Neural cell (in vitro differentiated cells): ENCODE measurements at regions not wholly inside any gene's neighbourhood (a gene's known extent, or its start where the extent isn't known, plus 50 kb on each side); places are given as distances from the start of the nearest gene placed in this dataset.

ENCODE experiments used
- H2AFZ ChIP-seq: fragments of 200-600, 300-800 bp; sonication (generic), shearing (Covaris generic); 2 replicates; pipeline ENCODE4 v1.6.0; 2014; ENCODE audit warnings: low read depth, mild to moderate bottlenecking, antibody characterized with exemption, low read length, moderate library complexity
- H3F3A ChIP-seq: fragments of 200-600 bp; shearing (Covaris generic); 2 replicates; pipeline ENCODE4 v1.6.1; 2016; ENCODE audit warnings: mild to moderate bottlenecking, moderate library complexity, mixed read lengths, antibody characterized with exemption, low read length; ENCODE audit not compliant: insufficient read depth, poor library complexity, severe bottlenecking
- H3K27ac ChIP-seq: fragments of 200-600, 300-800 bp; sonication (generic), shearing (Covaris generic); 2 replicates; pipeline ENCODE4 v1.5.1; 2014; ENCODE audit warnings: mild to moderate bottlenecking, low read length, moderate library complexity
- H3K27me3 ChIP-seq: fragments of 300-800, 200-600 bp; sonication (generic), shearing (Covaris generic); 2 replicates; pipeline ENCODE4 v1.6.0; 2014; ENCODE audit warnings: mild to moderate bottlenecking, low read depth, low read length, moderate library complexity; ENCODE audit not compliant: insufficient read depth
- H3K36me3 ChIP-seq: fragments of 300-800, 200-600 bp; sonication (generic), shearing (Covaris generic); 2 replicates; pipeline ENCODE4 v1.5.1; 2014; ENCODE audit warnings: mild to moderate bottlenecking, antibody characterized with exemption, low read length, moderate library complexity; ENCODE audit not compliant: insufficient read depth
- H3K4me2 ChIP-seq: fragments of 300-800, 200-600 bp; sonication (generic), shearing (Covaris generic); 2 replicates; pipeline ENCODE4 v1.6.0; 2014; ENCODE audit warnings: mild to moderate bottlenecking, low read length
- H3K4me3 ChIP-seq: fragments of 300-800, 200-600 bp; sonication (generic), shearing (Covaris generic); 2 replicates; pipeline ENCODE4 v1.5.1; 2014; ENCODE audit warnings: mild to moderate bottlenecking, low read length, moderate library complexity
- H3K79me2 ChIP-seq: fragments of 200-600 bp; shearing (Covaris generic); replicated peaks from 2 replicates; pipeline ENCODE4 v1.6.0; 2014; ENCODE audit warnings: mild to moderate bottlenecking, low read length, moderate library complexity; ENCODE audit not compliant: insufficient read depth
- H3K9ac ChIP-seq: fragments of 300-800, 200-600 bp; sonication (generic), shearing (Covaris generic); 2 replicates; pipeline ENCODE4 v1.6.1; 2016; ENCODE audit warnings: mild to moderate bottlenecking, low read length, mixed read lengths
- H3K9me2 ChIP-seq: fragments of 200-600 bp; shearing (Covaris generic); 2 replicates; pipeline ENCODE4 v1.6.1; 2016; ENCODE audit warnings: mild to moderate bottlenecking, low read length, mixed read lengths; ENCODE audit not compliant: insufficient read depth
- H3K9me3 ChIP-seq: fragments of 200-600, 300-800 bp; sonication (generic), shearing (Covaris generic); 2 replicates; pipeline ENCODE4 v1.6.1; 2016; ENCODE audit warnings: mild to moderate bottlenecking, mixed run types, low read length, moderate library complexity, mixed read lengths
- H4K20me1 ChIP-seq: fragments of 200-600 bp; shearing (Covaris generic); 2 replicates; pipeline ENCODE4 v1.6.1; 2016; ENCODE audit warnings: mild to moderate bottlenecking, mixed run types; ENCODE audit not compliant: insufficient read depth
- CTCF ChIP-seq: fragments of 450-650 bp; IDR thresholded peaks from 2 replicates; pipeline ENCODE4 v1.5.1; 2014; ENCODE audit warnings: antibody characterized with exemption, mild to moderate bottlenecking, moderate library complexity; ENCODE audit not compliant: poor library complexity, severe bottlenecking
- EP300 ChIP-seq: fragments of 450-650 bp; conservative IDR thresholded peaks from 2 replicates; pipeline ENCODE4 v1.6.1; 2014; ENCODE audit warnings: antibody characterized with exemption, mild to moderate bottlenecking, moderate library complexity; ENCODE audit not compliant: poor library complexity, severe bottlenecking
- EZH2 ChIP-seq: fragments of 200-600, 300-800 bp; shearing (Covaris generic), sonication (generic); IDR thresholded peaks from 2 replicates; pipeline ENCODE4 v1.6.1; 2014; ENCODE audit warnings: antibody characterized with exemption, low read length, borderline replicate concordance, mild to moderate bottlenecking; ENCODE audit not compliant: insufficient read depth, poor library complexity, severe bottlenecking
- MXI1 ChIP-seq: fragments of 450-650 bp; conservative IDR thresholded peaks from 2 replicates; pipeline ENCODE4 v1.6.1; 2014; ENCODE audit warnings: antibody characterized with exemption, mild to moderate bottlenecking; ENCODE audit not compliant: poor library complexity, severe bottlenecking
- POLR2AphosphoS5 ChIP-seq: IDR thresholded peaks from 2 replicates; pipeline ENCODE4 v1.6.1; 2012
- RAD21 ChIP-seq: fragments of 450-650 bp; conservative IDR thresholded peaks from 2 replicates; pipeline ENCODE4 v1.6.1; 2014; ENCODE audit warnings: antibody characterized with exemption, mild to moderate bottlenecking, moderate library complexity
- REST ChIP-seq: IDR thresholded peaks from 2 replicates; pipeline ENCODE4 v1.6.1; 2012; ENCODE audit warnings: borderline replicate concordance
- SMC3 ChIP-seq: fragments of 450-650 bp; conservative IDR thresholded peaks from 2 replicates; pipeline ENCODE4 v1.6.1; 2014; ENCODE audit warnings: antibody characterized with exemption, mild to moderate bottlenecking, moderate library complexity; ENCODE audit not compliant: poor library complexity
- TAF1 ChIP-seq: IDR thresholded peaks from 2 replicates; pipeline ENCODE4 v1.6.1; 2012; ENCODE audit warnings: low read depth

- Histone ChIP-seq H3K9ac (no peak overlapping the region), H3K4me2 (no peak overlapping the region), H4K20me1 (no peaks in the 10 kb centered on the region), H2AFZ (no peak overlapping the region), H3F3A (no peaks in the 10 kb centered on the region), H3K9me3 (no peaks in the 10 kb centered on the region), H3K36me3 (no peaks in the 10 kb centered on the region), H3K27ac (no peak overlapping the region), H3K4me3 (no peak overlapping the region), H3K9me2 (no peaks in the 10 kb centered on the region), H3K27me3 (no peaks in the 10 kb centered on the region), H3K79me2 (no peaks in the 10 kb centered on the region)
- TF ChIP-seq RAD21 (no peak), POLR2AphosphoS5 (no peak), CTCF (no peak), EP300 (no peak), REST (no peak), MXI1 (no peak), EZH2 (no peak), TAF1 (no peak), SMC3 (no peak)
Observed at GRCh38 chr9:103681435-103681834, 412.7 kb upstream of the SMC2 start.

- H3K79me2 ChIP-seq = no peaks in the 10 kb centered on the region
- TF ChIP-seq REST = no peak
- no peak for TF ChIP-seq EP300
- TF ChIP-seq EZH2 = no peak
- TF ChIP-seq TAF1 = no peak
- no peak for TF ChIP-seq POLR2AphosphoS5
- no peak for TF ChIP-seq SMC3
- no peak for TF ChIP-seq RAD21
- no peak for TF ChIP-seq CTCF
- TF ChIP-seq MXI1 = no peak
- no peak overlapping the region for H2AFZ ChIP-seq
- no peaks in the 10 kb centered on the region for H3K36me3 ChIP-seq
- H3K4me3 ChIP-seq = no peak overlapping the region
- H3K9me3 ChIP-seq = no peaks in the 10 kb centered on the region
- no peak overlapping the region for H3K9ac ChIP-seq
- no peak overlapping the region for H3K27ac ChIP-seq
- H3K4me2 ChIP-seq = no peak overlapping the region
- no peaks in the 10 kb centered on the region for H4K20me1 ChIP-seq
- H3K27me3 ChIP-seq = no peaks in the 10 kb centered on the region
- H3K9me2 ChIP-seq = no peaks in the 10 kb centered on the region
- H3F3A ChIP-seq = no peaks in the 10 kb centered on the region
Observed at GRCh38 chr9:103700195-103700962, 393.7 kb upstream of the SMC2 start.
